NCI-H2107 treated with DMSO at 0.1 percent for 48 hours (cell line): ENCODE measurements at regions not wholly inside any gene's neighbourhood (a gene's known extent, or its start where the extent isn't known, plus 50 kb on each side); places are given as distances from the start of the nearest gene placed in this dataset.

Experiments
- DNase-seq: peaks from one replicate; lab custom pipeline; 2025; ENCODE audit not compliant: unreplicated experiment; lab: John Stamatoyannopoulos, UW

DNA sequence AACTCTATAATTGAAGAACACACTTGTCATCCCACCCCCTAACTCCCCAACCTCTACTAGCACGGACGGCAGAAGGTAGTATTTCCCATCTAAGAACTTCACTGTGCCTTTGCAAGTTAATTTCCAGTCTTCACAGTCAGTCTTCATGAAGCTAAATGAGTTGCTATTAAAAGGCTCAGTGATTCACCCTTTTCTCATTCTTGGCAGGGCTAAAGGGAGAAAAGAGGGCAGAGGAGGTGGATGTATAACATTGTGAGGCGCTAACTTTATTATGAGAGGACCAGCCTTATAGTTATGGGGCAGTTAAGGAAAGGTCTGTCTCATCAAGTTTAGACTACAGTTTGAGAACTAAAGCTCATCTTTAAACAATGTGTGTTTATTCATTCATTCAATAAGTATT, 161.0 kb upstream of the S100G start:
- DNase-seq = no peak

- no peak for DNase-seq
Measured at GRCh38 chrX:16491461-16491860, 158.5 kb upstream of the S100G start.

DNA sequence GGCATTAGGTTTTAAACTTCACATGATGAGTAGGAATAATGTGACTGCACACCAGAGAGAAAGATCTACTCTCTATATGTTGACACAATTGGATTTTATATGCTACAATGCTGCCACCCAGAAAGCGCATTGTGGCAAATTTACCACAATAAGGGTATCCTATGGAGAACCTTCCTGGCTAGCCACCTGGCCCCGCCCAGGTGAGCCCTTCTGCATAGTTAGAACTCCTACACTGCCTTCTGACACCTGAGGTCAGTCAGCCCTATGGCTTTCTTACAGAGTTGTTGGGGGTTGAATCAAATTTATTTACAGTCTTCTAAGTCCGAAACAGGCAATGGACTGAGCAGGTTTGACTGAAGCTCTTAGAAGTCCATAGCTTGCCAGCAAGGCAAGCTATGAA, 153.8 kb upstream of the S100G start:
- no peak for DNase-seq

DNA sequence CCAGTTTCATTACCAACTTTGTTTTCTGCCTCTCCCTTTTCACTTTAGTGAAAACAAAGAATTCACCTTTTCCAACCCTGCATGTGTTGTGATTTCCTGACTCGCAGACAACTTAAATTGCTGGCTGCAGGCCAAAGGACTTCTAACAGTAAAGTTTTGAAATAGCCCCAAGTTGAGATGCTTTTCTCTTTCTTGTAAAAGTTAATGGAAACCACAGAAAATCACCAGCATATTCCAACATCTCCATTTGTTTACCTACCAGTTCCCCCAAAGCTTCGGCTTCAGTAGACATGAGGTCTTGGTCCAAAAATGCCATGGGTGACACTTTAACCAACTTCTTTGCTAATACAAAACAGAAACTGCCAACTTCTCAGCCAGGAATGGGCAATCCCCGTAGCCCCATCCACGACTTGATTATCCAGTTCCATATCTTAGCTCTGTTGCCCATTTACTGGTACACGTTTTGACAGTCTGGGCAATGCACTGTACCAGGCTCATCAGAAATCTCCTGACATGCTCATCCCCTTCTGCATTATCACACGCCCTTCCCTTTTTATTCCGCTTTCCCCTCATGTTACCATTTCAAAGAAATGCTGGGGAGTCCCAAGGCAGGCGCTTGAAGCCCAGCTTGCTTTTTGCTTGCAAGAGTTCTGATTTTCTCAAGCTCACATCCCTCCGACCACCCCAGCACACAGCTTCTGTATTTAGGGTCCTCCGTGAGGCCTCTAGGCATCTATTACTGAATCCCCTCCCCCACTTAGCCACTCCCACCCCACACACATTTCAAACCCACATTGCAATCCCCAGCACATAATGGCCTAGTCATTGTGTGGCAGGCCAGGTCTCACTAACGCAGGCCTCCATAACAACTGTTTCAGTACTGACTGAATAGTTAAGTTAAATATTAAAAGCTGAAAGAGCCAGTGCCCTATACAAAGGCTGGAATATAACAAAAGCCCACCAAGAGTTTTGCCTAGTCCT, 137.9 kb upstream of the S100G start:
- no peak for DNase-seq

- DNase-seq = no peak
Measured at GRCh38 chrX:16516232-16516876, 133.6 kb upstream of the S100G start.

GRCh38 chrX:16517039-16517605, 132.8 kb upstream of the S100G start:
- DNase-seq = no peak

DNA sequence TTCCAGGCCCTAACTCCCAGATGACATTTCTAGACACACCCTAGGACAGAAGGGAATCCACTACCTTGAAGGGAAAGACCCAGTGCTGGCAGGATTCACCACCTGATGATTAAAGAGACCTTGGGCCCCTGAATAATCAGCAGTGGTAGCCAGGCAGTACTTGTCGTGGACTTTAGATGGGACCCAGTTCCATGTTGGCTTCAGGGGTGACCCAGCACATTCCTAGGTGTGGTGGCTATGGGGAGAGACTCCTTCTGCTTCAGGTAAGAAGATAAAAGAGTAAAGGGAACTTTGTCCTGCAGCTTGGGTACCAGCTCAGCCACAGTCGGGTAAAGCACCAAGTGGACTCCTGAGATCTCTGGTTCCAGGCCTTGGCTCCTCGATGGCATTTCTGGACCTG, 131.8 kb upstream of the S100G start:
- DNase-seq = no peak

GRCh38 chrX:16524316-16524715, 125.6 kb upstream of the S100G start:
- no peak for DNase-seq

DNA sequence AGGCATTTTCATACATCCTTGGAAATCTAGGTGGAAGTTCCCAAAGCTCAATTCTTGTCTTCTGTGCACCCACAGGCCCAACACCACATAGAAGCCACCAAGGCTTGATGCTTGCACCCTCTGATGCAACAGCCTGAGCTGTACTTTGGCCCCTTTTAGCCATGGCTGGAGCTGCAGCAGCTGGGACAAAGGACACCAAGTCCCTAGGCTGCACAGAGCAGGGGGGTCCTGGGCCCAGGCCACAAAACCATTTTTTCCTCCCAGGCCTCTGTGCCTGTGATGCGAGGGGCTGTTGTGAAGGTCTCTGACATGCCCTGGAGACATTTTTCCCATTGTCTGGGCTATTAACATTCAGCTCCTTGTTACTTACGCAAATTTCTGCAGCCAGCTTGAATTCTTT, 124.0 kb upstream of the S100G start:
- DNase-seq = no peak

DNA sequence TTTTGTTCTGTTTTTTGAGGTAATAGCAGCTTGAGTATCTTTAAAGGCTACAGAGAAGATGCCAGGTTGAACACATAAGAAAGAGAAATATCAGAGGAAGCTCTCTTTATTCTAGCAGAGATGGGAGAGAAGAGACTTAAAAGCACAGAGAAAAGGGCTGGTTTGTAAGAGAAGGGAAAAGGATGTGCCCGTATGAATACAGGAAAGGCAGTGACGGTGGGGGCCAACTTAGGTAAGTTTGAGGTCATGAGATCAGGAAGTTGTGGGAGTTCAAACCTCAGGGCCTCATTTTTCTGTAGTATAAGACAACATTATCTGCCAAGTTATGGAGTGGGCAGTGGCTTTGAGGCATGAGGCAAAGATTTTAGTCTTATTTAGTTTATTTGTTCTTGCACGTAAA, 121.3 kb upstream of the S100G start:
- no peak for DNase-seq
